ENCODE measurements at regions not wholly inside any gene's neighbourhood (a gene's known extent, or its start where the extent isn't known, plus 50 kb on each side); places are given as distances from the start of the nearest gene placed in this dataset.

- Histone ChIP-seq H2AFZ (ENCODE audit: low read length) (no peak overlapping the region), H3K79me2 (ENCODE audit: low read length) (no peaks in the 10 kb centered on the region), H3K4me2 (ENCODE audit: low read depth, low read length) (no peak overlapping the region), H3K27me3 (replicated peaks; ENCODE audit: insufficient read depth, low read length) (no peaks in the 10 kb centered on the region), H3K9ac (ENCODE audit: low read length) (no peak overlapping the region), H3K27ac (ENCODE audit: low read length) (no peak overlapping the region), H3K4me1 (ENCODE audit: low read length) (no peaks in the 10 kb centered on the region), H3K9me3 (replicated peaks; ENCODE audit: insufficient read depth, low read length) (no peaks in the 10 kb centered on the region), H3K4me3 (ENCODE audit: low read length) (no peak overlapping the region), H4K20me1 (ENCODE audit: insufficient read depth, low read length) (no peaks in the 10 kb centered on the region), H3K36me3 (replicated peaks; ENCODE audit: insufficient read depth, low read length) (no peaks in the 10 kb centered on the region), H3F3A (ENCODE audit: insufficient read depth, low read length) (no peaks in the 10 kb centered on the region), H3K9me2 (replicated peaks; ENCODE audit: insufficient read depth, low read length) (no peaks in the 10 kb centered on the region)
- no peak for DNase-seq
- TF ChIP-seq EZH2 (optimal IDR thresholded peaks at IDR 0.05; ENCODE audit: low read depth, low read length) (no peak), CTCF (IDR thresholded peaks at IDR 0.05; ENCODE audit: low read length) (no peak), EZH2phosphoT487 (IDR thresholded peaks at IDR 0.05; ENCODE audit: low read length) (no peak)
Observed at GRCh38 chr6:14713008-14713960, 532.6 kb upstream of the JARID2 start.

GRCh38 chr6:14713966-14714631 is 531.8 kb upstream of the JARID2 start:
- Histone ChIP-seq H2AFZ (ENCODE audit: low read length) (no peak overlapping the region), H3F3A (ENCODE audit: insufficient read depth, low read length) (no peaks in the 10 kb centered on the region), H3K4me3 (ENCODE audit: low read length) (no peak overlapping the region), H3K27ac (ENCODE audit: low read length) (no peak overlapping the region), H3K4me1 (ENCODE audit: low read length) (no peaks in the 10 kb centered on the region), H3K27me3 (replicated peaks; ENCODE audit: insufficient read depth, low read length) (no peaks in the 10 kb centered on the region), H4K20me1 (ENCODE audit: insufficient read depth, low read length) (no peaks in the 10 kb centered on the region), H3K79me2 (ENCODE audit: low read length) (no peaks in the 10 kb centered on the region), H3K9me2 (replicated peaks; ENCODE audit: insufficient read depth, low read length) (no peaks in the 10 kb centered on the region), H3K9ac (ENCODE audit: low read length) (no peak overlapping the region), H3K9me3 (replicated peaks; ENCODE audit: insufficient read depth, low read length) (no peaks in the 10 kb centered on the region), H3K4me2 (ENCODE audit: low read depth, low read length) (no peak overlapping the region), H3K36me3 (replicated peaks; ENCODE audit: insufficient read depth, low read length) (no peaks in the 10 kb centered on the region)
- no peak for TF ChIP-seq EZH2phosphoT487 (IDR thresholded peaks at IDR 0.05; ENCODE audit: low read length)
- TF ChIP-seq CTCF (IDR thresholded peaks at IDR 0.05; ENCODE audit: low read length) = no peak
- TF ChIP-seq EZH2 (optimal IDR thresholded peaks at IDR 0.05; ENCODE audit: low read depth, low read length) = no peak
- no peak for DNase-seq

- no peak overlapping the region for H3K9ac ChIP-seq (ENCODE audit: low read length)
- H3K9me3 ChIP-seq (replicated peaks; ENCODE audit: insufficient read depth, low read length) = no peaks in the 10 kb centered on the region
- no peaks in the 10 kb centered on the region for H3K4me1 ChIP-seq (ENCODE audit: low read length)
Observed at GRCh38 chr6:14715076-14715475, 530.8 kb upstream of the JARID2 start.

More at GRCh38 chr6:14715076-14715475, 530.8 kb upstream of the JARID2 start:
- TF ChIP-seq EZH2 (optimal IDR thresholded peaks at IDR 0.05; ENCODE audit: low read depth, low read length) (no peak), EZH2phosphoT487 (IDR thresholded peaks at IDR 0.05; ENCODE audit: low read length) (no peak), CTCF (IDR thresholded peaks at IDR 0.05; ENCODE audit: low read length) (no peak)
- no peaks in the 10 kb centered on the region for H3F3A ChIP-seq (ENCODE audit: insufficient read depth, low read length)
- DNase-seq = no peak
- H2AFZ ChIP-seq (ENCODE audit: low read length) = no peak overlapping the region
- H4K20me1 ChIP-seq (ENCODE audit: insufficient read depth, low read length) = no peaks in the 10 kb centered on the region
- no peaks in the 10 kb centered on the region for H3K79me2 ChIP-seq (ENCODE audit: low read length)
- H3K9me2 ChIP-seq (replicated peaks; ENCODE audit: insufficient read depth, low read length) = no peaks in the 10 kb centered on the region
- no peaks in the 10 kb centered on the region for H3K36me3 ChIP-seq (replicated peaks; ENCODE audit: insufficient read depth, low read length)
- no peaks in the 10 kb centered on the region for H3K27me3 ChIP-seq (replicated peaks; ENCODE audit: insufficient read depth, low read length)
- H3K27ac ChIP-seq (ENCODE audit: low read length) = no peak overlapping the region
- no peak overlapping the region for H3K4me3 ChIP-seq (ENCODE audit: low read length)
- no peak overlapping the region for H3K4me2 ChIP-seq (ENCODE audit: low read depth, low read length)

All from MM.1S (cell line).